Stimulated activated memory B cell treated with anti-CD40 and anti-IgM and Interleukin-4, amounts not matched to agents 10 μg/mL and 1 μg/mL and 100 μg/mL, for 72 hours (primary cell): ENCODE measurements at regions not wholly inside any gene's neighbourhood (a gene's known extent, or its start where the extent isn't known, plus 50 kb on each side); places are given as distances from the start of the nearest gene placed in this dataset.
"Not testable (repeated sequence)": the region's sequence is repeated elsewhere in the genome, so short reads cannot be mapped to it uniquely, and the experiment has no call there.

ENCODE experiments used
- ATAC-seq: fragments of 150-1000 bp; cut with Tn5 transposase; 2 replicates; pipeline ENCODE4 v1.10.0; 2021
- H3K27ac Mint-ChIP-seq: one replicate; pipeline ENCODE4 v1.8.0; 2022; ENCODE audit warnings: mild to moderate bottlenecking, mixed read lengths
- H3K27me3 Mint-ChIP-seq: one replicate; pipeline ENCODE4 v1.8.0; 2022; ENCODE audit warnings: mixed read lengths
- H3K36me3 Mint-ChIP-seq: one replicate; pipeline ENCODE4 v1.8.0; 2022; ENCODE audit warnings: mixed read lengths
- H3K4me1 Mint-ChIP-seq: one replicate; pipeline ENCODE4 v1.8.0; 2022; ENCODE audit warnings: mixed read lengths
- H3K4me3 Mint-ChIP-seq: one replicate; pipeline ENCODE4 v1.8.0; 2022; ENCODE audit warnings: mild to moderate bottlenecking, moderate library complexity, mixed read lengths
- H3K9me3 Mint-ChIP-seq: one replicate; pipeline ENCODE4 v1.8.0; 2022; ENCODE audit warnings: mixed read lengths

GRCh38 chr11:13207270-13207664, 70.3 kb upstream of the BMAL1 start:
- Mint-ChIP-seq H3K27ac (peak overlapping the region; percentile 48), H3K4me1 (peaks cover 29% of the 10 kb centered on the region)

GRCh38 chr11:13207665-13208594, 69.7 kb upstream of the BMAL1 start:
- no peaks in the 10 kb centered on the region for H3K9me3 Mint-ChIP-seq
- no peak for ATAC-seq

More at GRCh38 chr11:13207270-13207664, 70.3 kb upstream of the BMAL1 start:
- H3K27me3 Mint-ChIP-seq, result peaks cover 38% of the 10 kb centered on the region
- H3K4me3 Mint-ChIP-seq, result no peak overlapping the region
- H3K9me3 Mint-ChIP-seq, result no peaks in the 10 kb centered on the region
- no peaks in the 10 kb centered on the region for H3K36me3 Mint-ChIP-seq
- no peak for ATAC-seq

GRCh38 chr11:13208921-13209320, 68.7 kb upstream of the BMAL1 start:
- H3K4me1 Mint-ChIP-seq, result peaks cover 29% of the 10 kb centered on the region
- H3K27me3 Mint-ChIP-seq, result peaks cover 38% of the 10 kb centered on the region
- ATAC-seq, result no peak
- H3K4me3 Mint-ChIP-seq, result no peak overlapping the region
- no peak overlapping the region for H3K27ac Mint-ChIP-seq
- H3K36me3 Mint-ChIP-seq, result no peaks in the 10 kb centered on the region
- no peaks in the 10 kb centered on the region for H3K9me3 Mint-ChIP-seq

More at GRCh38 chr11:13207665-13208594, 69.7 kb upstream of the BMAL1 start:
- Mint-ChIP-seq H3K27me3 (peaks cover 38% of the 10 kb centered on the region), H3K36me3 (no peaks in the 10 kb centered on the region), H3K4me1 (peaks cover 29% of the 10 kb centered on the region), H3K4me3 (peak overlapping the region; percentile 62), H3K27ac (peak overlapping the region; percentile 48)

- H3K4me1 Mint-ChIP-seq, result peaks cover 29% of the 10 kb centered on the region
- no peak for ATAC-seq
- no peaks in the 10 kb centered on the region for H3K36me3 Mint-ChIP-seq
- no peak overlapping the region for H3K4me3 Mint-ChIP-seq
- no peak overlapping the region for H3K27ac Mint-ChIP-seq
- peaks cover 38% of the 10 kb centered on the region for H3K27me3 Mint-ChIP-seq
- no peaks in the 10 kb centered on the region for H3K9me3 Mint-ChIP-seq
Measured at GRCh38 chr11:13209379-13209778, 68.2 kb upstream of the BMAL1 start.

- no peak for ATAC-seq
- Mint-ChIP-seq H3K4me1 (peaks cover 22% of the 10 kb centered on the region), H3K36me3 (no peaks in the 10 kb centered on the region), H3K9me3 (no peaks in the 10 kb centered on the region), H3K4me3 (no peak overlapping the region), H3K27ac (no peak overlapping the region), H3K27me3 (peaks cover 38% of the 10 kb centered on the region)
Measured at GRCh38 chr11:13210424-13210823, 67.2 kb upstream of the BMAL1 start.

GRCh38 chr11:13214276-13214675, 63.3 kb upstream of the BMAL1 start:
- Mint-ChIP-seq H3K27me3 (peaks cover 9% of the 10 kb centered on the region), H3K27ac (no peak overlapping the region), H3K9me3 (peaks cover 1% of the 10 kb centered on the region), H3K36me3 (no peaks in the 10 kb centered on the region), H3K4me3 (no peak overlapping the region), H3K4me1 (no peaks in the 10 kb centered on the region)
- ATAC-seq, result no peak

GRCh38 chr11:13215149-13215548, 62.4 kb upstream of the BMAL1 start:
- no peaks in the 10 kb centered on the region for H3K4me1 Mint-ChIP-seq
- H3K27me3 Mint-ChIP-seq, result peaks cover under 1% of the 10 kb centered on the region
- ATAC-seq, result no peak
- no peaks in the 10 kb centered on the region for H3K36me3 Mint-ChIP-seq
- no peak overlapping the region for H3K27ac Mint-ChIP-seq
- H3K9me3 Mint-ChIP-seq, result peaks cover 2% of the 10 kb centered on the region
- no peak overlapping the region for H3K4me3 Mint-ChIP-seq

- peaks cover 2% of the 10 kb centered on the region for H3K9me3 Mint-ChIP-seq
- no peaks in the 10 kb centered on the region for H3K36me3 Mint-ChIP-seq
- no peaks in the 10 kb centered on the region for H3K4me1 Mint-ChIP-seq
- H3K27me3 Mint-ChIP-seq, result no peaks in the 10 kb centered on the region
- H3K27ac Mint-ChIP-seq, result no peak overlapping the region
- ATAC-seq, result no peak
- no peak overlapping the region for H3K4me3 Mint-ChIP-seq
Measured at GRCh38 chr11:13216019-13216710, 61.4 kb upstream of the BMAL1 start.

- no peaks in the 10 kb centered on the region for H3K36me3 Mint-ChIP-seq
- no peak overlapping the region for H3K27ac Mint-ChIP-seq
- no peaks in the 10 kb centered on the region for H3K4me1 Mint-ChIP-seq
- no peak overlapping the region for H3K4me3 Mint-ChIP-seq
- ATAC-seq, result no peak
- no peaks in the 10 kb centered on the region for H3K27me3 Mint-ChIP-seq
- peaks cover 2% of the 10 kb centered on the region for H3K9me3 Mint-ChIP-seq
Measured at GRCh38 chr11:13216711-13217075, 60.9 kb upstream of the BMAL1 start.

- H3K4me1 Mint-ChIP-seq, H3K4me3 Mint-ChIP-seq, H3K27me3 Mint-ChIP-seq, H3K36me3 Mint-ChIP-seq, H3K9me3 Mint-ChIP-seq, H3K27ac Mint-ChIP-seq, ATAC-seq: not testable (repeated sequence)
Measured at GRCh38 chr11:13218685-13219084, 58.9 kb upstream of the BMAL1 start.

- Mint-ChIP-seq H3K36me3 (no peaks in the 10 kb centered on the region), H3K27me3 (no peaks in the 10 kb centered on the region), H3K4me1 (no peaks in the 10 kb centered on the region), H3K9me3 (peaks cover 2% of the 10 kb centered on the region), H3K27ac (no peak overlapping the region), H3K4me3 (no peak overlapping the region)
- no peak for ATAC-seq
Measured at GRCh38 chr11:13220148-13220547, 57.4 kb upstream of the BMAL1 start.

- Mint-ChIP-seq H3K4me3 (no peak overlapping the region), H3K27me3 (no peaks in the 10 kb centered on the region), H3K9me3 (peaks cover 2% of the 10 kb centered on the region), H3K27ac (no peak overlapping the region), H3K36me3 (no peaks in the 10 kb centered on the region), H3K4me1 (no peaks in the 10 kb centered on the region)
- no peak for ATAC-seq
Measured at GRCh38 chr11:13221722-13222121, 55.9 kb upstream of the BMAL1 start.

- Mint-ChIP-seq H3K4me3 (no peak overlapping the region), H3K9me3 (peaks cover 2% of the 10 kb centered on the region), H3K36me3 (no peaks in the 10 kb centered on the region), H3K4me1 (no peaks in the 10 kb centered on the region), H3K27me3 (no peaks in the 10 kb centered on the region), H3K27ac (no peak overlapping the region)
- no peak for ATAC-seq
Measured at GRCh38 chr11:13222285-13222684, 55.3 kb upstream of the BMAL1 start.

- Mint-ChIP-seq H3K27me3 (no peaks in the 10 kb centered on the region), H3K36me3 (no peaks in the 10 kb centered on the region), H3K9me3 (peaks cover 2% of the 10 kb centered on the region), H3K27ac (no peak overlapping the region), H3K4me3 (no peak overlapping the region), H3K4me1 (no peaks in the 10 kb centered on the region)
- ATAC-seq, result no peak
Measured at GRCh38 chr11:13223112-13223511, 54.5 kb upstream of the BMAL1 start.

- H3K4me3 Mint-ChIP-seq, result no peak overlapping the region
- H3K9me3 Mint-ChIP-seq, result peaks cover under 1% of the 10 kb centered on the region
- H3K4me1 Mint-ChIP-seq, result peaks cover 9% of the 10 kb centered on the region
- no peaks in the 10 kb centered on the region for H3K27me3 Mint-ChIP-seq
- no peaks in the 10 kb centered on the region for H3K36me3 Mint-ChIP-seq
- no peak for ATAC-seq
- H3K27ac Mint-ChIP-seq, result no peak overlapping the region
Measured at GRCh38 chr11:13224324-13224723, 53.3 kb upstream of the BMAL1 start.
